Middle frontal gyrus (tissue), 1 donor: ENCODE measurements at regions not wholly inside any gene's neighbourhood (a gene's known extent, or its start where the extent isn't known, plus 50 kb on each side); places are given as distances from the start of the nearest gene placed in this dataset.
"Not testable (repeated sequence)": the region's sequence is repeated elsewhere in the genome, so short reads cannot be mapped to it uniquely, and the experiment has no call there.

Experiments used
- DNase-seq: peaks from one replicate; pipeline ENCODE4 v3.0.0-alpha.2; 2015; ENCODE audit warnings: low spot score; ENCODE audit errors: extremely low spot score

- no peak for DNase-seq
Observed at GRCh38 chrX:102784550-102784949, 64.0 kb downstream of the GPRASP3 start.

- no peak for DNase-seq
Observed at GRCh38 chrX:102787283-102787682, 66.7 kb downstream of the GPRASP3 start.

- no peak for DNase-seq
Observed at GRCh38 chrX:102808336-102808735, 87.8 kb downstream of the GPRASP3 start.

- DNase-seq = not testable (repeated sequence)
Observed at GRCh38 chrX:102818269-102818668, 97.7 kb downstream of the GPRASP3 start.

- DNase-seq = peak; percentile 18
Observed at GRCh38 chrX:102832661-102833060, 104.4 kb upstream of the RAB40AL start.

GRCh38 chrX:102833136-102833535 is 103.9 kb upstream of the RAB40AL start:
- no peak for DNase-seq

- no peak for DNase-seq
Observed at GRCh38 chrX:102835504-102836146, 101.4 kb upstream of the RAB40AL start.

- no peak for DNase-seq
Observed at GRCh38 chrX:102837847-102838246, 99.2 kb upstream of the RAB40AL start.

- DNase-seq = no peak
Observed at GRCh38 chrX:102840871-102841705, 96.0 kb upstream of the RAB40AL start.

- DNase-seq = no peak
Observed at GRCh38 chrX:102841706-102842003, 95.4 kb upstream of the RAB40AL start.

GRCh38 chrX:102845020-102845419 is 92.1 kb upstream of the RAB40AL start:
- no peak for DNase-seq

- no peak for DNase-seq
Observed at GRCh38 chrX:102846544-102847236, 90.4 kb upstream of the RAB40AL start.

GRCh38 chrX:102847362-102847761 is 89.7 kb upstream of the RAB40AL start:
- no peak for DNase-seq

GRCh38 chrX:102849396-102849795 is 87.7 kb upstream of the RAB40AL start:
- no peak for DNase-seq

GRCh38 chrX:102858826-102859549 is 78.1 kb upstream of the RAB40AL start:
- DNase-seq = not testable (repeated sequence)

GRCh38 chrX:102859550-102859871 is 77.6 kb upstream of the RAB40AL start:
- DNase-seq = no peak

- DNase-seq = no peak
Observed at GRCh38 chrX:102860235-102860634, 76.8 kb upstream of the RAB40AL start.

GRCh38 chrX:102863735-102864134 is 73.3 kb upstream of the RAB40AL start:
- peak; percentile 25 for DNase-seq

- DNase-seq = no peak
Observed at GRCh38 chrX:102866981-102867656, 70.0 kb upstream of the RAB40AL start.

GRCh38 chrX:102883491-102883890 is 53.6 kb upstream of the RAB40AL start:
- DNase-seq = no peak
